NK-92 treated with Interleukin-12 subunit alpha and Interleukin-12 subunit beta, amount 100 ng/mL, for 24 hours (cell line): ENCODE measurements at regions not wholly inside any gene's neighbourhood (a gene's known extent, or its start where the extent isn't known, plus 50 kb on each side); places are given as distances from the start of the nearest gene placed in this dataset.

ENCODE experiments used
- DNase-seq: peaks from one replicate; lab custom pipeline; 2025; lab: John Stamatoyannopoulos, UW

GRCh38 chr13:111909971-111910671 is 156.8 kb upstream of the SOX1 start:
- DNase-seq, result no peak

GRCh38 chr13:111911121-111911720 is 155.7 kb upstream of the SOX1 start:
- no peak for DNase-seq

GRCh38 chr13:111911754-111912452 is 155.0 kb upstream of the SOX1 start:
- DNase-seq, result no peak

- no peak for DNase-seq
Measured at GRCh38 chr13:111912453-111912866, 154.5 kb upstream of the SOX1 start.

GRCh38 chr13:111912991-111913760 is 153.8 kb upstream of the SOX1 start:
- no peak for DNase-seq

- no peak for DNase-seq
Measured at GRCh38 chr13:111913761-111914140, 153.2 kb upstream of the SOX1 start.

DNA sequence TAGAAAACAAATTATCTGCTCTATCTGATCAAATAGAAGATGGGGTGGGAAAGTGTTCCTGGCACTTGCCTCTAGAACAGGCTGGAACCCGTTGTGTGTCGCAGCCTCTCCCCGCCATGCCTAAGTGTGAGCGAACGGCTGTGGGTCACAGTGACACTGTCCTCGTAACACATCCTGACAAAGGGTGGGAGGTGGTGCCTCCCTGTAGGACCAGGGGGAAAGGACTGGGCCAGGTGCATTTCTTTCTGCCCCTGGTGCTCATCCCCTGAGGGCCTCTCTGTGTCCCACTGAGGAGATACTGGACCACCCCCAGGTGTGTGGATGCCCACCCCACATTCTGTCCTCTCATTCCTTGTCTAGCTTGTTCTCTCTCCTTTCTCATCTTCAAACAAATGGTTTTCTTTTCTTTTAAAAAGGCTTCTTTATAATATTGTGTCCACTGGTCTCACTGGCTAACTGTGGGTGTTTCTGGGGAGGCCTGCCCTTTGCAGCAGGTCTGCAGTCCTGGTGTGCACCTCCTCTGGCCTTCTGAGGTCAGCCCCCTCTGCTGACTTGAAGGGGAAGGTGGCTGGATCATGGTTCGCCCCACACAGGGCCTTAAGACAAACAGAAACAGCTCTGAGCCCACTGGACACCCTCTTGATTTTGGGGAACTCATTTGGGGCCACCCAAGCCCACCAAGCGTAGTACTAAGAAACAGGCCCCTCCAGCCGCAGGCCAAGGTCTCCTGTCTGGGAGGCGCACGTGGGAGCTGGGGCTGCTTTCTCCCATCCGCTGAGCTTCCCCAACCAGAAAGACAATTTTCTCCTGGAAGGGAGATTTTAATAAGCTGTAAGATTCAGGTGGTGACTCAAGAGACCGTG is 152.5 kb upstream of the SOX1 start:
- DNase-seq, result no peak

DNA sequence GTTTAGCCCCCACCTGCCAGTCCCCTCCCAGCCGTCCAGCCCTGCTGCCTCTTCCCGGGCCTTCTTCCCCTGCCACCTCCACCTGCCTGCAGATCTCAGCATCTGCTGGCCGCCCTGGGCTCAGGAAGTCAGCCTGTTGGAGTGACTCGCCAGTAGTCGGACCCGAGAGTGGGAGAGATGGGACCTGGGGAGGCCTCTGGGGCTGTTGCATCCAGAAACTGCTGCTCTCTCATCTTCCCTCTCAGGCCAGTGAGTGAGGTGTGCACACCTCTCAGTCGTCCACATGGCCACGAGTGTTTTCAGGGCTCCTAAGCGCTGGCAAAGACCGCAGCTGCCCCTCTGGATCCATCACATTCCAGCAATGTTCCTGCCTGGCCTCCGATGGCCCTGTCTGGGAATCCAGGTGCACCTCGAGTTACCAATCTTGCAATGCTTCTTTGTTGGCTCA is 151.8 kb upstream of the SOX1 start:
- DNase-seq, result no peak

DNA sequence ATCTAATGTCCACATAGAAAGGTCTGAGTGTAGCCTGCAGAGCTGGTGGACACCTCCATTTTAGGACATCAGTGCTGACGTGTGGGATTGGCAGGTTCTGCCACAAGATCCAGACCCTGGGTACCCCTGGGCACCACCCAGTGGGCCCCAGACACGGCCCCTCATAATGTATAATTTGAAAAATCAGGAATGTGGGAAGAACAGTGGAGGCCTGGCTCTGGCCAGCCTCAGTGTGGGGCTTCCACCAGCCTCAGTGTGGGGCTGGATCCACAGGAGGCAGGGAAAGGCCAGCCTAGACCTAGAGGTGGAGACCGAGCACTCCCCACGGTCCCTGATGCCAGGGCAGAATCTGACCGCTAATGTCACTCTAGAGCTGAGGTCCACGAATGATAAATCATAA is 150.7 kb upstream of the SOX1 start:
- no peak for DNase-seq

DNA sequence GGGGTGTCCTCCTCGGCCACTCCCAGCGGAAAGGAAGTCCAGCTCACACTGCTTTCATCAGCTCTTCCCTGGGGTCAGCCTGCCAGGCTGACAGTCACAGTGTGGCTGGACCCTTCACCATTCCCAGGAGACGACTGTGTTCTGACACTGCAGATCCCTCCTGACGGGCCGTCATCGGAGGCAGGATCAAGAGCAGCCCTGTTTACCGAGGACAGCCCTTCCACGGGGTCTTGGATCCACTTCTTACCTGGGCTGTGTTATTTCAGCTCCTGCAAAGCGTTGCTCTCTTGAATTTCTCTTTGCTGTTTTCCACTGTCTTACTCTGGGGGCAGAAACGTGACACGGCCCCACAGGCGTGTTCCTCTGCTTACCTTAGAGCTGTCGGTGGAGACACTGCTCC is 149.9 kb upstream of the SOX1 start:
- DNase-seq, result no peak

DNA sequence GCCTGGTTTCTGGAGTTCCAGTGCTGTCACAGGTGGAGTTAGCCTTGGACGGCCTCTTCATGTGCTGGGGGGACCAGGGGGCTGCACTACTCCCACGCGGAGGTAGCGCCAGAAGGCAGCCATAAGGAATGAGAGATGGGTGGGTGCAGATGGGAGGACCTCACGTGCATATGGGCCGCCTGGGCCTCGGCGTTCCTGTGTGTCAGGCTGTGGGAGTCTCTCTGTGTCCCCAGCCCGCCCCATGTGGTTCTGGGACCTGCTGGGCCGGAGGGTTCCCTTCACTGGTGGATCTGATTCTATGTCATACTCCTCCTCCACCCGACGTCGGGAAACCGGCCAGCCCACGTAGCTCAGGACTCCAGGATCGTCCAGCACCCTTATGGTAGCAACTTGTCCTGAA is 149.0 kb upstream of the SOX1 start:
- no peak for DNase-seq

GRCh38 chr13:111919286-111919685 is 147.7 kb upstream of the SOX1 start:
- no peak for DNase-seq

GRCh38 chr13:111919849-111920248 is 147.1 kb upstream of the SOX1 start:
- DNase-seq, result no peak

DNA sequence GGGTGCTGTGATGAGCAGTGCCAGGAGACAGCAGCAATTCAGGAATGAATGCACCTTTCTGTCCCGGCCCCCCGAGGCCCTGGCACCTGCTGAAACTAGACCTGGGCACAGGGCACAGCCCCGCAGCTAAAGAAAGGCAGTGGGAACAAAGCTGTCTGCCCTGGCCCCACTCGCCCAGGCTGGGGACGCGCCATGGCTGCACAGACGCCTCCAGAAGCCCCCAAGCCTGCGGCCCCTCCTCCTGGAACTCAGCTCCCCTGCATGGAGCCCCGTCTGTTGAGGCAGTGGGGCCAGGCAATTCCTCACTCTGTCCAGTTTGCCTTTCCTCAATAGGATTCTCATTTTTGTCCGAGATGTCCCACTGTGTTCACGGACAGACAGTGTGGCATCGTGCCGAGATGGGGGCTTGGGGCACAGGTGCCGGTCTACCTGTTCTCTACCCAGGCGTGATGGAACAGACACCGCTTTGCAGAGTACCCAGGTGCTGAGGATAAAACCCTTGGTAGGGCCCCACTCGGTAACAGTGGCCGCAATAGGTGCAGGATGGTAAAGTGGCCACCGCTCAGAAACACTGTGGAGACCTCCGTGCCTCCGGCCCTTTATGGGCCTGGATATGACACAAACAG is 146.5 kb upstream of the SOX1 start:
- no peak for DNase-seq

DNA sequence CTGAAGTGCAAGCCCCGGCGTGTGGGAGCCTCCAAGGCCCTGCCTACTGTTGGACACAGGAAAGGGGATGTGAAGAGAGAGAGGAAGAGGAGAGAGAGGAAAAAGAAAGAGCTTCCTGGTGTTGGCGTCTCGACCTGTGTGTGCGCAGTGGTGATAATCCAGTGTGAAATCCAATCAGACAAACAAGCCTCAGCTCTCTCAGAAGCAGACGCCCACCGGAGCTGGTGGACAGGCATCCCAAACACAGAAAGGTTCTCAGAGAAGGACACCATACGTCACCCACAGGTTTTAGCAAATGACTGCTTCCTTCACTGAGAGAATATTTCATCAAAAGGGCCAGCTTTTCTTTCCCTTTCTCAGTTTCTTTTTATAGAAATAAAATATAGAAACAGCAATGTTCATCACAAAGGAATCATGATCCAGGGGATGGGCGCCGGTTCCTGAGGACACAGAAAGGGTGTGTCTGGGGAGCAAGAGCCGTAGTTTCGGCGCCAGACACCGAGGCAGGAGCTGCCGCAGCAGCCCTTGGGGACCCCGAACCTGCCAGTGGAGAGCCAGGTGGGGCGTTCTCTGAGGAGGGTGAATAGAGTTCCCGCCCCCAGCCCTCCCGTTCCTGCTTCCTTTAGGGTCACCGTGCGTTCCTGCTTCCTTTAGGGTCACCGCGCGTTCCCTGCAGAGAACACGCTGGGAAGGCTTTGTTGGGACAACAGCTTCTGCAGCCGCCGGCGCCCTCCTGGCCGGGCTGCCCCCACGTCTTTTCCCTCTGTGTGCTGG is 145.8 kb upstream of the SOX1 start:
- DNase-seq, result no peak

GRCh38 chr13:111922086-111922485 is 144.9 kb upstream of the SOX1 start:
- no peak for DNase-seq

DNA sequence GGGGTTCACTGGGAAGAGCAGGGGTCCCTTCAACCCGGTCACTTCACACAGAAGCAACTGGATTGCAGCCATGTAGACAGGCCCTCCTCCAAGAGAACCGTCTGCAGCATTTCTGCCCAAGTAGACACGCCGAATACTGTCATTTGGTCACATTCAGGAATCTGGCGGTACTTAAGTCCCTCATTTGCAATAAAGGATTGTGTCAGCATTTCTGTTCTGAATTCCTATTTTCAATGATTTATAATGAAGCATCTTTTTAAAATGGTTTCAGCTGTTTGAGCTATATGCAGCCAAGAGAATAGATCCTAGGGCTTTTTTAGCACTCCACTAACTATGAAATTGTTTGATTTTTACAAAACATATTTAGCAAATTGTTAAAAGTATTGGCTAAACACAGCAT is 143.5 kb upstream of the SOX1 start:
- no peak for DNase-seq

GRCh38 chr13:111923991-111924677 is 142.8 kb upstream of the SOX1 start:
- no peak for DNase-seq

- no peak for DNase-seq
Measured at GRCh38 chr13:111924678-111925075, 142.3 kb upstream of the SOX1 start.
